CD4-positive, alpha-beta T cell (primary cell): ENCODE measurements at regions not wholly inside any gene's neighbourhood (a gene's known extent, or its start where the extent isn't known, plus 50 kb on each side); places are given as distances from the start of the nearest gene placed in this dataset.

Experiments used
- ATAC-seq: fragments of 200-7000 bp; cut with Tn5 transposase; one replicate; pipeline ENCODE4 v1.10.0; 2022; ENCODE audit warnings: mild to moderate bottlenecking; ENCODE audit not compliant: poor library complexity
- CTCF ChIA-PET: fragments of 350-600 bp; sonication (Branson Sonifier 250); formaldehyde crosslinking; loops from one replicate; lab custom pipeline; 2021; ENCODE audit warnings: antibody characterized with exemption, inconsistent platforms; lab: Charles Lee
- POLR2A ChIA-PET: fragments of 350-600 bp; sonication (Branson Sonifier 250); formaldehyde crosslinking; loops from one replicate; lab custom pipeline; 2021; ENCODE audit warnings: antibody characterized with exemption, inconsistent platforms; lab: Charles Lee
- DNase-seq, 14 experiments: peaks; one replicate each; pipeline ENCODE4 v3.0.0-alpha.2; 2013 to 2020; ENCODE audit warnings: mixed read lengths in 2 of 14
- H3K27ac ChIP-seq, 2 donors: one replicate each; pipeline versions ENCODE4 v1.5.1 to v1.7.0; 2013; ENCODE audit warnings: low read length in 2 of 2, low read depth in 1 of 2, mild to moderate bottlenecking in 1 of 2
- H3K27me3 ChIP-seq, 2 experiments: 1 replicate in 1 of 2; 2 replicates in 1 of 2; pipeline versions ENCODE4 v1.6.1 to v1.7.0; 2013; ENCODE audit warnings: low read length in 2 of 2, control low read depth in 1 of 2, mild to moderate bottlenecking in 1 of 2, moderate library complexity in 1 of 2; ENCODE audit not compliant: insufficient read depth in 2 of 2, control insufficient read depth in 1 of 2
- H3K36me3 ChIP-seq: one replicate; pipeline ENCODE4 v1.6.1; 2013; ENCODE audit warnings: low read length, control low read depth; ENCODE audit not compliant: insufficient read depth
- H3K4me1 ChIP-seq: one replicate; pipeline ENCODE4 v1.6.1; 2013; ENCODE audit warnings: low read length, control low read depth; ENCODE audit not compliant: insufficient read depth
- H3K4me3 ChIP-seq: one replicate; pipeline ENCODE4 v1.5.1; 2013; ENCODE audit warnings: mild to moderate bottlenecking, low read length, moderate library complexity
- H3K9me3 ChIP-seq, 2 experiments: 1 replicate in 1 of 2; 2 replicates in 1 of 2; pipeline versions ENCODE4 v1.6.1 to v1.7.0; 2013; ENCODE audit warnings: low read length in 2 of 2, mild to moderate bottlenecking in 2 of 2, control low read depth in 1 of 2, moderate library complexity in 1 of 2; ENCODE audit not compliant: control insufficient read depth in 1 of 2, insufficient read depth in 1 of 2
- H3K27ac Mint-ChIP-seq: one replicate; pipeline ENCODE4 v1.8.0; 2020; ENCODE audit warnings: mixed read lengths
- H3K27me3 Mint-ChIP-seq: one replicate; pipeline ENCODE4 v1.8.0; 2021; ENCODE audit warnings: mixed read lengths
- H3K36me3 Mint-ChIP-seq: one replicate; pipeline ENCODE4 v1.8.0; 2021; ENCODE audit warnings: low read depth, mixed read lengths
- H3K4me1 Mint-ChIP-seq: one replicate; pipeline ENCODE4 v1.8.0; 2021; ENCODE audit warnings: low read depth, mixed read lengths
- H3K4me3 Mint-ChIP-seq: one replicate; pipeline ENCODE4 v1.8.0; 2020; ENCODE audit warnings: mild to moderate bottlenecking, mixed read lengths
- H3K9me3 Mint-ChIP-seq: one replicate; pipeline ENCODE4 v1.8.0; 2020; ENCODE audit warnings: mixed read lengths
- CTCF ChIP-seq: fragments of 200-600 bp; IDR thresholded peaks from one replicate; pipeline ENCODE4 v1.8.0; 2022; ENCODE audit warnings: antibody characterized with exemption, mild to moderate bottlenecking
- intact Hi-C, 2 experiments: fragments of 100-400 bp; cut with DNase I in 1 of 2; cut with micrococcal nuclease in 1 of 2; formaldehyde crosslinking; loops; one replicate each; pipeline versions ENCODE4 v1.15.1 to v1.9.0; 2023 to 2025; cut with DNase I, micrococcal nuclease

GRCh38 chr15:94843060-94843459, 611.7 kb downstream of the MCTP2 start:
- no peak for TF ChIP-seq CTCF
- H3K4me1 Mint-ChIP-seq = no peaks in the 10 kb centered on the region
- ATAC-seq (no peak), DNase-seq (no peak)
- H3K27ac ChIP-seq = no peak overlapping the region
- peaks cover 16 to 26% of the 10 kb centered on the region in 2 experiments for H3K27me3 ChIP-seq
- peaks cover 3% of the 10 kb centered on the region for H3K9me3 Mint-ChIP-seq
- no peaks in the 10 kb centered on the region for H3K4me1 ChIP-seq
- peaks cover 55% of the 10 kb centered on the region for H3K27me3 Mint-ChIP-seq
- no peak overlapping the region for H3K4me3 ChIP-seq
- no peaks in the 10 kb centered on the region for H3K36me3 ChIP-seq
- H3K27ac Mint-ChIP-seq = no peak overlapping the region
- intact Hi-C loops = no loop called here
- H3K36me3 Mint-ChIP-seq = no peaks in the 10 kb centered on the region
- H3K4me3 Mint-ChIP-seq = no peak overlapping the region
- H3K9me3 ChIP-seq = peaks cover 0 to 7% of the 10 kb centered on the region in 2 experiments
- CTCF ChIA-PET = no interaction called here
- POLR2A ChIA-PET = no interaction called here

DNA sequence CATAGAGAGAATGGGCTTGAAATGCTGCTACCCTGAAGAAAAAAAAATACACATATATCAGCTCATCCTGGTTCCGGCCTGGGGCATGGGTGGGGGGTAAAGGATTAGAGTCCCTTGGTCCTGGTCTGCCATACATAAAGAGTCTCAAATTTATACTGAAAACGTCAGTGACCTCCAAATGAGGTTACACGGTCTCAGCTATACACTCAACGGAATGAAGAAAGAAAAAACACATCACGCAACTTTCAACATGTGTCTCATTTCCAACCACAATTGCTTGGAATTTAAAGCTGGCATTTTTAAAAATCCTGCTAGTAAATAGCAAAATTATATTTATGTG, 612.8 kb downstream of the MCTP2 start:
- intact Hi-C loops = no loop called here
- Mint-ChIP-seq H3K27me3 (peaks cover 55% of the 10 kb centered on the region), H3K27ac (no peak overlapping the region), H3K9me3 (peaks cover 6% of the 10 kb centered on the region), H3K4me3 (no peak overlapping the region), H3K4me1 (no peaks in the 10 kb centered on the region), H3K36me3 (no peaks in the 10 kb centered on the region)
- H3K9me3 ChIP-seq = peaks cover 0 to 7% of the 10 kb centered on the region in 2 experiments
- peaks cover 16 to 26% of the 10 kb centered on the region in 2 experiments for H3K27me3 ChIP-seq
- CTCF ChIA-PET = no interaction called here
- no peak for TF ChIP-seq CTCF
- no peaks in the 10 kb centered on the region for H3K4me1 ChIP-seq
- POLR2A ChIA-PET = no interaction called here
- no peak for DNase-seq
- H3K36me3 ChIP-seq = no peaks in the 10 kb centered on the region
- ATAC-seq = no peak
- H3K27ac ChIP-seq = no peak overlapping the region
- H3K4me3 ChIP-seq = no peak overlapping the region

DNA sequence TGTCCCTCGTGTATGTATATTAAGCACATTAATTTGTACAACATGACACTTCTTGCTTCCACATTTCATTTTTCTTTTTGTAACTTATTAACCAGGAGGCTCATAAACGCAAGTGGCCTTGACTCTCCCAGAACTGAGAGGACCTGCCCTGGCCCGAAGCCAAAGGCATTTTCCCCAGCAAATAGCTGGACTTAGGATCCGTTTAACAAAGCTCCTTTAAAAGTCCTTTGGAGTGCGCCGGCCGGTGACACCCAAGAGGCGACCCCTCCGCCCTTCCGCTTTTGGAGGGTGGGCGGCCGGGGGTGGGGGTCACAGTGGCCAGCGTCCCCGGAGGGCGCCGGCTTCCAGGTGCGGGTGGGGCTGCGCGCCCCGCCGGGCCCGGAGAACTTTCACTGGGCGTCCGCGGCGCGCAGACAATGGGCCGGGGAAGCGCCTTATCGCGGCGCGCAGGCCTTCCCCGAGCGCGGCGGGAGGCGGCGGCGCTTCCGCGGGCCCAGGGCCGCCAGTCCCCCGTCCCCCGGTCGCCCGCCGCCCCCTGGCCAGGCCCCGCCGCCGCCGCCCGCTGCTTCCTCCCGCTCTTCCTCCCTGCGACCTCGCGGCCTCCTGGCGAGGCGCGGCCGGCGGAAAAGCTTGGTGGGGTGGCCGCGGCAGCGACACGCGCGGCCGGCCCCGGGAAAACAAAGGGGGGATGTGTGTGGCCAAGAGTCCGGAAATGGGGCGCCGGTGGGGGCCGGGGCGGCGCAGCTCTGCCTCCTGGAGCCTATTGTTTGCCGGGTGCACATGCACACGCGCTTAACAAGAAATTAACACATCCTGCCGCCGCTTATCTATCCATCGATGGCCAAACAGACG, 613.4 kb downstream of the MCTP2 start:
- H3K27ac Mint-ChIP-seq = no peak overlapping the region
- Histone ChIP-seq H3K4me3 (no peak overlapping the region), H3K36me3 (no peaks in the 10 kb centered on the region), H3K4me1 (no peaks in the 10 kb centered on the region), H3K27me3 (peaks cover 16 to 26% of the 10 kb centered on the region in 2 experiments), H3K27ac (no peak overlapping the region), H3K9me3 (peaks cover 0 to 7% of the 10 kb centered on the region in 2 experiments)
- H3K27me3 Mint-ChIP-seq = peaks cover 55% of the 10 kb centered on the region
- ATAC-seq (no peak), DNase-seq (no peak)
- no peak for TF ChIP-seq CTCF
- ChIA-PET CTCF (no interaction called here), POLR2A (no interaction called here)
- intact Hi-C loops = no loop called here
- H3K4me1 Mint-ChIP-seq = no peaks in the 10 kb centered on the region
- peaks cover 7% of the 10 kb centered on the region for H3K9me3 Mint-ChIP-seq
- H3K36me3 Mint-ChIP-seq = no peaks in the 10 kb centered on the region
- H3K4me3 Mint-ChIP-seq = no peak overlapping the region
